ENCODE measurements at regions not wholly inside any gene's neighbourhood (a gene's known extent, or its start where the extent isn't known, plus 50 kb on each side); places are given as distances from the start of the nearest gene placed in this dataset.

GRCh38 chr2:18242716-18243115 is 317.7 kb downstream of the RDH14 start:
- no peak for TF ChIP-seq RBBP5 (conservative IDR thresholded peaks at IDR 0.05)
- no peak for TF ChIP-seq YBX1 (IDR thresholded peaks at IDR 0.05)
- no peak for TF ChIP-seq BACH1 (IDR thresholded peaks at IDR 0.05; ENCODE audit: borderline replicate concordance)
- no peak for TF ChIP-seq CTCF (IDR thresholded peaks at IDR 0.05 in 2 of 3, conservative IDR thresholded peaks at IDR 0.05 in 1 of 3; ENCODE audit: control insufficient read depth in 2 of 3, extremely low read depth in 1 of 3, insufficient read depth in 1 of 3, low read depth in 3 of 3, low read length in 3 of 3)
- TF ChIP-seq PBX3 (IDR thresholded peaks at IDR 0.05; ENCODE audit: insufficient replicate concordance, low read depth, low read length): no peak
- no peak for TF ChIP-seq KDM1A (IDR thresholded peaks at IDR 0.05; ENCODE audit: borderline replicate concordance)
- TF ChIP-seq TBL1XR1 (IDR thresholded peaks at IDR 0.05; ENCODE audit: low read depth, low read length): no peak
